Choroid plexus epithelial cell (primary cell): ENCODE measurements at regions not wholly inside any gene's neighbourhood (a gene's known extent, or its start where the extent isn't known, plus 50 kb on each side); places are given as distances from the start of the nearest gene placed in this dataset.
"Not testable (repeated sequence)": the region's sequence is repeated elsewhere in the genome, so short reads cannot be mapped to it uniquely, and the experiment has no call there.

Experiments
- DNase-seq: peaks from one replicate; pipeline ENCODE4 v3.0.0-alpha.2; 2010; ENCODE audit warnings: low read depth
- H3K4me3 ChIP-seq: 2 replicates; pipeline ENCODE4 v1.5.1; 2011; ENCODE audit warnings: low read depth, mild to moderate bottlenecking, control low read depth, low read length, moderate library complexity
- TF ChIP-seq, protein P1 (sequence below): conservative IDR thresholded peaks from 2 replicates; pipeline ENCODE4 v1.5.1; 2011; ENCODE audit warnings: low read depth, mild to moderate bottlenecking, control low read depth, inconsistent platforms, low read length, moderate library complexity

DNA sequence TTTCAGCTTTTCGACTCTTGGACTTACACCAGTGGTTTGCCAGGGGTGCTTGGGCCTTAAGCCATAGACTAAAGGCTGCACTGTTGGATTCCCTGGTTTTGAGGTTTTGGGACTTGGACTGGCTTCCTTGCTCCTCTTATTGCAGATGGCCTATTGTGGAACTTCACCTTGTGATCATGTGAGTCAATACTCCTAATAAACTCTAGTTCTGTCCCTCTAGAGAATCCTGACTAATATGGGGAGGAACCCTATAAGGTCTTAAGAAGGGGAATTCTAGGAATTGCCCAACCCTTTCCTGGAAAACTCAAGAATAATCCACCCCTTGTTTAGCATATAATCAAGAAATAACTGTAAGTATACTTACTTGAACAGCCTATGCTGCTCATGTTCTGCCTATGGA lies 491.8 kb downstream of the TMEM135 start:
- no peak overlapping the region for H3K4me3 ChIP-seq
- DNase-seq: no peak
- TF ChIP-seq, protein P1, sequence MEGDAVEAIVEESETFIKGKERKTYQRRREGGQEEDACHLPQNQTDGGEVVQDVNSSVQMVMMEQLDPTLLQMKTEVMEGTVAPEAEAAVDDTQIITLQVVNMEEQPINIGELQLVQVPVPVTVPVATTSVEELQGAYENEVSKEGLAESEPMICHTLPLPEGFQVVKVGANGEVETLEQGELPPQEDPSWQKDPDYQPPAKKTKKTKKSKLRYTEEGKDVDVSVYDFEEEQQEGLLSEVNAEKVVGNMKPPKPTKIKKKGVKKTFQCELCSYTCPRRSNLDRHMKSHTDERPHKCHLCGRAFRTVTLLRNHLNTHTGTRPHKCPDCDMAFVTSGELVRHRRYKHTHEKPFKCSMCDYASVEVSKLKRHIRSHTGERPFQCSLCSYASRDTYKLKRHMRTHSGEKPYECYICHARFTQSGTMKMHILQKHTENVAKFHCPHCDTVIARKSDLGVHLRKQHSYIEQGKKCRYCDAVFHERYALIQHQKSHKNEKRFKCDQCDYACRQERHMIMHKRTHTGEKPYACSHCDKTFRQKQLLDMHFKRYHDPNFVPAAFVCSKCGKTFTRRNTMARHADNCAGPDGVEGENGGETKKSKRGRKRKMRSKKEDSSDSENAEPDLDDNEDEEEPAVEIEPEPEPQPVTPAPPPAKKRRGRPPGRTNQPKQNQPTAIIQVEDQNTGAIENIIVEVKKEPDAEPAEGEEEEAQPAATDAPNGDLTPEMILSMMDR: no peak

DNA sequence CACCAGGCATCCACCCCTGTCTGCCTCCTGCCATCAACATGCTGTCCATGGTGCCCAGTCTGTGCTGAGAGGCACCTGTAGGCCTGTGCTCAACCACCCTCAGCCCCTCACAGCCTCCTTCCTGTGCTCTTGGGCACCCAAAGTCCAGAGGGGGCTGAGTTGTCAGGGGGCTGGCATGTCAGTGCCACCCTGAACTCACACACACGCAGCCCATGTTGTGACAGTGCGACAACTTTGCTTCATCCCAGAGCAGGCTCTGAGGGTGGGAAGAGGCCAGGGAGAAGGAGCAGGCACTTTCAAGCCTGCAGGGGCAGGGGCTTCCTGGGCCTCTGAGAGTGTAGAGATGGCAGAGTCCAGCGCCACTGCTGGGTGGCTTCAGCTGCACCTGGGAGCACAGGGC lies 491.0 kb downstream of the TMEM135 start:
- TF ChIP-seq, protein P1: no peak
- no peak for DNase-seq
- no peak overlapping the region for H3K4me3 ChIP-seq

DNA sequence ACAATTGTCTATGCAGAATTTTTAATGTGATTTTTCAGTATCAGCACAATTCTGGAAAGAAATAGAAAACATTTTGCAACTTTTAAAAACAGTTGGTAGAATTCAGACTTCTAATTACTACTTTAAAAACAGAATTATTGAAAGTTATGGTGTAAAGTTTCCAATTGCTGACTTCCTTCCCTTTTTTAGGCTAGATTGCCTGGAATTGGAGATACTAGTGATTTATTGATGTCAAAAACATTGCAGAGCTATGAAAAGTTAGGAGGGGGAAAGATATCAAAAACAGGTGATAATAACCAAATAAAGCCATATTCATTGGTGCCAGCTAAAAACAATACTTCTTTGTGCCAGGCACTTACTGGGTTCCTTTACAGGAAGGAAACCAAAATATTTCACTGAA lies 485.5 kb downstream of the TMEM135 start:
- no peak overlapping the region for H3K4me3 ChIP-seq
- TF ChIP-seq, protein P1: no peak
- DNase-seq: no peak

DNA sequence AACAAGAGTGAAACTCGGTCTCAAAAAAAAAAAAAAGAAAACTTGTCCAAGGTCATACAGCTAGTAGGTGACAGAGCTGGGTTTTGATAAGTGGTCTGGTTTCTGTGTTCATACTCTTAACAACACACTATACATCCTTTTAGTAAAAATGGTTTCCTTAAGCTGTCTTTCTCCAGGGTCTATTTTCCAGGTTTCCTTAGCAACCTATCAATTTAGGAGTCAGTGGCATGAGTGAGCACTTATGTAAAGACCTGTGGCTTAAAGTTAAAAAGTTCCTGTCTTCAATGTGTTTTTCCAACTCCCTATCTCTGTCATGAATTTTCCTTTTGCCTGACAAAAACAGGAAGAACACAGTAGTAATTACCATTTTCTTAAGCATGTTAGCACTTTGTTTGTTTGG lies 480.5 kb downstream of the TMEM135 start:
- TF ChIP-seq, protein P1: no peak
- no peak overlapping the region for H3K4me3 ChIP-seq
- DNase-seq: no peak

GRCh38 chr11:87517351-87517750 lies 479.6 kb downstream of the TMEM135 start:
- TF ChIP-seq, protein P1: no peak
- no peak overlapping the region for H3K4me3 ChIP-seq
- DNase-seq: no peak

DNA sequence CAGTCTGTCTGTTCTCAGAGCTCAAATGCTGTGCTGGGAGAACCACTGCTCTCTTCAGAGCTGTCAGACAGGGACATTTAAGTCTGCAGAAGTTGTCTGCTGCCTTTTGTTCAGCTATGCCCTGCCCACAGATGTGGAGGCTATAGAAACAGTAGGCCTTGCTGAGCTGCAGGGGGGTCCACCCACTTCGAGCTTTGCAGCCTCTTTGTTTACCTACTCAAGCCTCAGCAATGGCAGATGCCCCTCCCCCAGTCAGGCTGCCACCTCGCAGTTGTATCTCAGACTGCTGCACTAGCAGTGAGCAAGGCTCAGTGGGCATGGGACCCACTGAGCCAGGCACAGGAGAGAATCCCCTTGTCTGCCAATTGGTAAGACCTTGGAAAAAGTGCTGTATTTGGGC lies 470.0 kb downstream of the TMEM135 start:
- not testable (repeated sequence) for H3K4me3 ChIP-seq, DNase-seq

GRCh38 chr11:87506946-87507345 lies 469.2 kb downstream of the TMEM135 start:
- not testable (repeated sequence) for DNase-seq, H3K4me3 ChIP-seq

- TF ChIP-seq, protein P1: no peak
- no peak for DNase-seq
- no peak overlapping the region for H3K4me3 ChIP-seq
Observed at GRCh38 chr11:87501388-87501787, 463.7 kb downstream of the TMEM135 start.

DNA sequence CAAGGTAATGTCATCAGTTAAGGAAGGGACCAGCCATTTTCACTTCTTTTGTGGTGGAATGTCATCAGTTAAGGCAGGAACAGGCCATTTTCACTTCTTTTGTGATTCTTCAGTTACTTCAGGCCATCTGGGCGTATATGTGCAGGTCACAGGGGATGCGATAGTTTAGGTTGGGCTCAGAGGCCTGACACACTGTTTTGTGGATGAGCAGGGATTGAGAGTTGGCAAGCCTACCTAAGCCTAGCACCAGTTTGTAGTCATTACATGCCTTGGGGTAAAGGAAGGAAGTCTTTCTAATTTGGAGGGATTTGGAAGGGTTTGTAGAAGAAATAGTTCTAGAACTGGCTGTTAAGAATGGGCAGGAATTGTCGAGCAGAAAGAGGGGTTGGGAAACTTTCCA lies 457.2 kb downstream of the TMEM135 start:
- DNase-seq, H3K4me3 ChIP-seq: not testable (repeated sequence)

DNA sequence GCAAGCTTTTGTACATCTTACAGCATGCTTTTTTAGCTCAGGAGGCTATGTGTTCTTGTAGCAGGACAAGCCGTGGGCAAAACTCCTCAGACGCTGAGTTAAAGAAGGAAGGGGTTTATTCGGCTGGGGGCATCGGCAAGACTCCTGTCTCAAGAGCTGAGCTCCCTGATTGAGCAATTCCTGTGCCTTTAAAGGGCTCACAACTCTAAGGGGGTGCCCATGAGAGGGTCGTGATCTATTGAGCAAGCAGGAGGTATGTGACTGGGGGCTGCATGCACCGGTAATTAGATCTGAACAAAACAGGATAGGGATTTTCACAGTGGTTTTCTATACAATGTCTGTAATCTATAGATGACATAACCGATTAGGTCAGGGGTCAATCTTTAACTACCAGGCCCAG lies 456.3 kb downstream of the TMEM135 start:
- DNase-seq, H3K4me3 ChIP-seq: not testable (repeated sequence)
